GM23248 (cell line): ENCODE measurements at regions not wholly inside any gene's neighbourhood (a gene's known extent, or its start where the extent isn't known, plus 50 kb on each side); places are given as distances from the start of the nearest gene placed in this dataset.

Experiments
- DNase-seq: peaks from one replicate; pipeline ENCODE4 v3.0.0-alpha.2; 2015
- H2AFZ ChIP-seq: fragments of 200-600 bp; sonication (generic); 2 replicates; pipeline ENCODE4 v1.6.1; 2016; ENCODE audit warnings: antibody characterized with exemption
- H3F3A ChIP-seq: fragments of 200-600 bp; sonication (generic); 2 replicates; pipeline ENCODE4 v1.6.1; 2016; ENCODE audit warnings: mild to moderate bottlenecking, antibody characterized with exemption, mixed run types; ENCODE audit not compliant: insufficient read depth
- H3K27ac ChIP-seq: fragments of 200-600 bp; sonication (generic); 2 replicates; pipeline ENCODE4 v1.5.1; 2016; ENCODE audit warnings: mild to moderate bottlenecking
- H3K27me3 ChIP-seq: fragments of 200-600 bp; sonication (generic); replicated peaks from 2 replicates; pipeline ENCODE4 v1.6.1; 2016; ENCODE audit warnings: mild to moderate bottlenecking; ENCODE audit not compliant: insufficient read depth
- H3K36me3 ChIP-seq: fragments of 200-600 bp; sonication (generic); 2 replicates; pipeline ENCODE4 v1.6.1; 2016; ENCODE audit warnings: low read depth, mild to moderate bottlenecking
- H3K4me1 ChIP-seq: fragments of 200-600 bp; sonication (generic); 2 replicates; pipeline ENCODE4 v1.6.1; 2016; ENCODE audit warnings: mild to moderate bottlenecking; ENCODE audit not compliant: insufficient read depth
- H3K4me2 ChIP-seq: fragments of 200-600 bp; sonication (generic); one replicate; pipeline ENCODE4 v1.6.1; 2016; ENCODE audit warnings: mild to moderate bottlenecking; ENCODE audit not compliant: unreplicated experiment
- H3K4me3 ChIP-seq: fragments of 200-600 bp; sonication (generic); 2 replicates; pipeline ENCODE4 v1.5.1; 2016; ENCODE audit warnings: mild to moderate bottlenecking
- H3K79me2 ChIP-seq: fragments of 200-600 bp; sonication (generic); 2 replicates; pipeline ENCODE4 v1.6.1; 2016; ENCODE audit warnings: mild to moderate bottlenecking; ENCODE audit not compliant: insufficient read depth
- H3K9ac ChIP-seq: fragments of 200-600 bp; sonication (generic); 2 replicates; pipeline ENCODE4 v1.6.1; 2016; ENCODE audit warnings: mild to moderate bottlenecking
- H3K9me2 ChIP-seq: fragments of 200-600 bp; sonication (generic); 2 replicates; pipeline ENCODE4 v1.6.1; 2016; ENCODE audit warnings: mixed run types, mild to moderate bottlenecking, moderate library complexity; ENCODE audit not compliant: insufficient read depth
- H3K9me3 ChIP-seq: fragments of 200-600 bp; sonication (generic); one replicate; pipeline ENCODE4 v1.6.1; 2017; ENCODE audit warnings: low read depth
- H4K20me1 ChIP-seq: fragments of 200-600 bp; sonication (generic); 2 replicates; pipeline ENCODE4 v1.6.0; 2016; ENCODE audit not compliant: insufficient read depth
- EZH2 ChIP-seq: fragments of 200-600 bp; sonication (generic); IDR thresholded peaks from 2 replicates; pipeline ENCODE4 v1.6.1; 2018; ENCODE audit warnings: antibody characterized with exemption, mild to moderate bottlenecking; ENCODE audit not compliant: insufficient read depth, poor library complexity, severe bottlenecking
- EZH2phosphoT487 ChIP-seq: fragments of 200-600 bp; sonication (generic); IDR thresholded peaks from 2 replicates; pipeline ENCODE4 v1.6.1; 2018; ENCODE audit warnings: antibody characterized with exemption, moderate library complexity, mild to moderate bottlenecking, low read depth; ENCODE audit not compliant: insufficient read depth
- WGBS, 2 experiments: methylation state at CpG; one replicate each; pipeline ENCODE4 v1.1.6; 2015 to 2017; ENCODE audit warnings: low lambda C conversion rate in 2 of 2, low coverage in 1 of 2; ENCODE audit errors: missing lambda C conversion rate in 2 of 2; 5-methylcytosine and 5-hydroxymethylcytosine counted together
- in situ Hi-C: fragments of 300-500 bp; cut with MboI; formaldehyde crosslinking; loops from 2 replicates; pipeline ENCODE4 v1.15.0; 2020

DNA sequence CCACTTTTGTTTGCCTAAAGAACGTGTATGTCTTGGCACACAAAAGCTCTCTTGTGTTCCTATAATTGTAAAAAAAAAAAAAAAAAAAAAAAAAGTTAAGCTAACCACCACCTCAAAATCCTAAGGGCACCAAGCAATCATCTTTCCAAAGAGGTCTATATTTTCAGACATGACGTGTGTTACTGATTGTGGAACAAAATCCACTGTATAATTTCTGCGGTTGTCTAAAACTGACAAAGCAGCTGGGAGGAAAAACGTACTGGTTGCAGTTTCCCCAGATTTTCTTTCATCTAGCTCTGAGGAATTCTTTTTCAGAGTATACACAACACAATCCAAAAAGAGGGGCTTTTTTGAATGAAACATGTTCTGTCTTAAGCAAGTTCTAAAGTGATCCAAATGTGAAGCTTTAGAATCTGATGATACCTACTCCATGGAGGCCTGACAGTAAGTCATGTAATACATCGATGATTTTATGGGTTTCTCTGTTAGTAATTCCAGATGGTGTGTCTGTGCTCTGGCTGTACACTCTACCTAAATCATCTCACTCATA lies 375.6 kb upstream of the NUDT12 start:
- H3K9ac ChIP-seq: no peak overlapping the region

DNA sequence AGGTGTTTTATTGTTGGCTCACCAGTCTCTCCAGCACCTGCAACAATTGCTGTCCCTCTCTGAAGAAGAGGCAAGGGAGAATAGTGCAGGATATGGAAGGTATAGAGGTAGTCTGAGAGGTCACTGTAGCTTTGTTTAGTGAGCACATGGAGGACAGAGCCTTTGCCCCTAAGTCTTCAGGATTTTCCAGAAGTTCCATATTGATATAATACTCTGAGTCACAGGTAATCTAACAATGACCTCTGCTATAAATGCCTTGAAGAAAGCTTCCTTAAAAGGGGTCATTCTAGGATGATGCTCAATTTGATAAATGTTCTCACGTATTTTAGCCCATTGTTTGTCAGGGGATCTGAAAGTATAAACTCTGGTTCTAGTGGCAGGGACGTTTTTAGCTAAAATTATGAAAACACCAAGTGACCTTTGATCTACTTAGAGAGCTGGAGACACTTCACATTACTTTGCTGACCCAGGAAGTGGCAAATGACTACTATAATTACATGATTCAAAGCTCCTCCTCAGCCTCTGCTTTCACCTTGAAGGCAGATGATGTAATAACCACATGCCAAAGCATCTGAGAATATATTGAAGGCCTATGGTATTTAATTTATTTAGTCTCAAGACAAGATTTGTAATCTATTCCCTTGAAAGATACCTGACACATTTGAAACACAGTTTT lies 366.9 kb upstream of the NUDT12 start:
- no peaks in the 10 kb centered on the region for H4K20me1 ChIP-seq
- no peak overlapping the region for H3K4me2 ChIP-seq
- no peaks in the 10 kb centered on the region for H3K36me3 ChIP-seq
- H3F3A ChIP-seq: no peaks in the 10 kb centered on the region
- no peaks in the 10 kb centered on the region for H3K9me2 ChIP-seq
- H3K27me3 ChIP-seq: no peaks in the 10 kb centered on the region
- H3K9me3 ChIP-seq: no peaks in the 10 kb centered on the region
- H3K4me1 ChIP-seq: no peaks in the 10 kb centered on the region
- DNase-seq: no peak
- 2 to 5% methylated on average over 2 of the region's 2 CpGs for WGBS, 2 experiments
- no peak overlapping the region for H2AFZ ChIP-seq
- H3K4me3 ChIP-seq: no peak overlapping the region
- no peak overlapping the region for H3K9ac ChIP-seq
- H3K79me2 ChIP-seq: no peaks in the 10 kb centered on the region
- in situ Hi-C loops: no loop called here
- TF ChIP-seq EZH2: no peak
- no peak overlapping the region for H3K27ac ChIP-seq

More for the DNA sequence above, 375.6 kb upstream of the NUDT12 start:
- no peak overlapping the region for H3K4me2 ChIP-seq
- no peaks in the 10 kb centered on the region for H3K79me2 ChIP-seq
- H3K9me3 ChIP-seq: no peaks in the 10 kb centered on the region
- H3K4me1 ChIP-seq: no peaks in the 10 kb centered on the region
- no peak overlapping the region for H3K27ac ChIP-seq
- DNase-seq: no peak
- no peaks in the 10 kb centered on the region for H4K20me1 ChIP-seq
- H3F3A ChIP-seq: no peaks in the 10 kb centered on the region
- TF ChIP-seq EZH2phosphoT487 (no peak), EZH2 (no peak)
- no peaks in the 10 kb centered on the region for H3K36me3 ChIP-seq
- in situ Hi-C loops: no loop called here
- no peaks in the 10 kb centered on the region for H3K27me3 ChIP-seq
- H2AFZ ChIP-seq: no peak overlapping the region
- WGBS, 2 experiments: 3 to 5% methylated on average over 5 of the region's 5 CpGs
- H3K4me3 ChIP-seq: no peak overlapping the region
- no peaks in the 10 kb centered on the region for H3K9me2 ChIP-seq

DNA sequence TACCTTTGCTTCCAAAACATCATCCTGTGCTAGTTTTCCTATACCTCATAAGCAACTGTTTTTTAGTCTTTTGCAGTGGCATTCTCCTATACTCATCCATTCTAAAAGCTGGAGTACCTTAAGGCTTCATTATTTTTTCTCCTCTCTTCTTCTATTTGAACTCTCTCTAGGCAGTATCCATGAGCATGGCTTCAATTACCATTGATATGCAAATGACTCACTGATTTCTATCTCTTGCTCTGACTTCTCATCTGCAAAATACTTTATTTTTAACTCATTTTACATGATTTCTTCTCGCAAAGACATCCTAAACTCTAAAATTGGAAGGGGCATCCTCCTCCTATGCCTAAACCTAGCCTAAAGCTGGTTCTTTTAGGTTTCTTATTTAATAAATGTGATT lies 365.1 kb upstream of the NUDT12 start:
- no peak for DNase-seq
- 15 to 33% methylated on average over 1 of the region's 1 CpG for WGBS, 2 experiments
- no peaks in the 10 kb centered on the region for H3K9me3 ChIP-seq
- H2AFZ ChIP-seq: no peak overlapping the region
- no peaks in the 10 kb centered on the region for H4K20me1 ChIP-seq
- H3K4me1 ChIP-seq: no peaks in the 10 kb centered on the region
- no peaks in the 10 kb centered on the region for H3F3A ChIP-seq
- no peak overlapping the region for H3K27ac ChIP-seq
- H3K4me2 ChIP-seq: no peak overlapping the region
- in situ Hi-C loops: no loop called here
- no peaks in the 10 kb centered on the region for H3K79me2 ChIP-seq
- TF ChIP-seq EZH2: no peak
- no peak for TF ChIP-seq EZH2phosphoT487
- no peaks in the 10 kb centered on the region for H3K27me3 ChIP-seq
- H3K9ac ChIP-seq: no peak overlapping the region
- no peaks in the 10 kb centered on the region for H3K9me2 ChIP-seq
- no peak overlapping the region for H3K4me3 ChIP-seq
- H3K36me3 ChIP-seq: no peaks in the 10 kb centered on the region

DNA sequence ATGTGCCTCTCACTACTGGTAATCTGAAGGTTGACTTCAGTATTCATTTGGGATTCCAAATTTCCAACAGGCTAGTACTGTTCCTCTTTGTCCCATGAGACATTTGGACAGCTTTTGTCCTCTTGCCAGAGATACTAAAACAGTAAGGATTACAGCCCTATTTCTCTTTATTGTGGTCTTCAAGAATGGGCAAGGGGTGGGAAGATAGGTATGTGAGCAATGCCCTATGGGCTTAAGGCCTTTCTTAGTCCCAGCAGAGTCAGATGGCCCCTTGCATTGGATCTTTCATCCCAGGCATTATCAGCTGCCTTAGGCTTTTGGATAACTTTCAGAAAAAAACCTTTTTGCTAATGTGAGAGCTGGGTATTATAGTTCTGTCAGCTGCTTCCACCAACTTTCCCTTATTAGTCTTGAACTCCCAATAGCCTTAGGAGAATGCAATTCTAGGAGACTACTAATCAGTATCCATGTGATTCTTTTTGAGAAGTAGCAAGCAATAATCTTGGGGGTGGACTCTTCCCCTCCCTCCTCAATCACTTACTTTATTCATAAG lies 361.1 kb upstream of the NUDT12 start:
- Histone ChIP-seq H4K20me1 (no peaks in the 10 kb centered on the region), H2AFZ (no peak overlapping the region), H3F3A (no peaks in the 10 kb centered on the region), H3K4me1 (no peaks in the 10 kb centered on the region), H3K27ac (no peak overlapping the region), H3K4me3 (no peak overlapping the region), H3K9ac (no peak overlapping the region), H3K79me2 (no peaks in the 10 kb centered on the region), H3K4me2 (no peak overlapping the region), H3K36me3 (no peaks in the 10 kb centered on the region), H3K27me3 (no peaks in the 10 kb centered on the region), H3K9me2 (no peaks in the 10 kb centered on the region), H3K9me3 (no peaks in the 10 kb centered on the region)
- in situ Hi-C loops: no loop called here
- DNase-seq: no peak
- TF ChIP-seq EZH2phosphoT487 (no peak), EZH2 (no peak)
